A549 (cell line): ENCODE measurements at regions not wholly inside any gene's neighbourhood (a gene's known extent, or its start where the extent isn't known, plus 50 kb on each side); places are given as distances from the start of the nearest gene placed in this dataset.

Experiments used
- ATOH8 ChIP-seq: fragments of 250-450 bp; sonication (Bioruptor Pico); IDR thresholded peaks from 2 replicates; pipeline ENCODE4 v1.5.0; 2020; ENCODE audit warnings: low read depth, mild to moderate bottlenecking, moderate library complexity
- CBX8 ChIP-seq: fragments of 200-600 bp; sonication (generic); IDR thresholded peaks from 2 replicates; pipeline ENCODE4 v1.6.1; 2016
- CTCF ChIP-seq: fragments of >200 bp; sonication (Bioruptor Twin); formaldehyde crosslinking; IDR thresholded peaks from 3 replicates; pipeline ENCODE4 v1.5.1; 2016
- POLR2AphosphoS2 ChIP-seq: conservative IDR thresholded peaks from 2 replicates; pipeline ENCODE4 v1.6.1; 2012; ENCODE audit warnings: low read length, improper control_type of control experiment, inconsistent platforms
- RARB ChIP-seq: fragments of 250-450 bp; sonication (Bioruptor Pico); IDR thresholded peaks from 2 replicates; pipeline ENCODE4 v1.8.0; 2021; ENCODE audit warnings: mild to moderate bottlenecking, moderate library complexity
- TF ChIP-seq, protein P1 (sequence below): fragments of 250-450 bp; sonication (Bioruptor Pico); IDR thresholded peaks from 2 replicates; pipeline ENCODE4 v1.5.0; 2021; ENCODE audit warnings: mild to moderate bottlenecking, moderate library complexity, borderline replicate concordance

- no peak for TF ChIP-seq CBX8
- TF ChIP-seq, protein P1, sequence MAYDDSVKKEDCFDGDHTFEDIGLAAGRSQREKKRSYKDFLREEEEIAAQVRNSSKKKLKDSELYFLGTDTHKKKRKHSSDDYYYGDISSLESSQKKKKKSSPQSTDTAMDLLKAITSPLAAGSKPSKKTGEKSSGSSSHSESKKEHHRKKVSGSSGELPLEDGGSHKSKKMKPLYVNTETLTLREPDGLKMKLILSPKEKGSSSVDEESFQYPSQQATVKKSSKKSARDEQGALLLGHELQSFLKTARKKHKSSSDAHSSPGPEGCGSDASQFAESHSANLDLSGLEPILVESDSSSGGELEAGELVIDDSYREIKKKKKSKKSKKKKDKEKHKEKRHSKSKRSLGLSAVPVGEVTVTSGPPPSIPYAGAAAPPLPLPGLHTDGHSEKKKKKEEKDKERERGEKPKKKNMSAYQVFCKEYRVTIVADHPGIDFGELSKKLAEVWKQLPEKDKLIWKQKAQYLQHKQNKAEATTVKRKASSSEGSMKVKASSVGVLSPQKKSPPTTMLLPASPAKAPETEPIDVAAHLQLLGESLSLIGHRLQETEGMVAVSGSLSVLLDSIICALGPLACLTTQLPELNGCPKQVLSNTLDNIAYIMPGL (CRISPR knock-in tag): no peak
- no peak for TF ChIP-seq CTCF
- TF ChIP-seq POLR2AphosphoS2: no peak
- no peak for TF ChIP-seq RARB
- TF ChIP-seq ATOH8 (CRISPR knock-in tag): no peak
Observed at GRCh38 chr7:38086857-38087256, 91.2 kb upstream of the STARD3NL start.
